CD14-positive monocyte (primary cell): ENCODE measurements at regions not wholly inside any gene's neighbourhood (a gene's known extent, or its start where the extent isn't known, plus 50 kb on each side); places are given as distances from the start of the nearest gene placed in this dataset.

ENCODE experiments used
- DNase-seq, 3 donors: peaks; one replicate each; pipeline ENCODE4 v3.0.0-alpha.2; 2011 to 2022
- H2AFZ ChIP-seq: 2 replicates; pipeline ENCODE4 v1.6.0; 2012; ENCODE audit warnings: mild to moderate bottlenecking, low read depth, low read length, inconsistent platforms; ENCODE audit not compliant: insufficient read depth, poor library complexity, severe bottlenecking
- H3K27ac ChIP-seq, 2 donors: 1 replicate in 1 of 2; 2 replicates in 1 of 2; pipeline ENCODE4 v1.5.1; 2012 to 2013; ENCODE audit warnings: low read length in 2 of 2, control low read depth in 1 of 2, inconsistent platforms in 1 of 2, low read depth in 1 of 2, mild to moderate bottlenecking in 1 of 2
- H3K27me3 ChIP-seq, 2 donors: one replicate each; pipeline versions ENCODE4 v1.6.0 to v1.6.1; 2011 to 2013; ENCODE audit warnings: low read length in 2 of 2; ENCODE audit not compliant: control insufficient read depth in 2 of 2, insufficient read depth in 2 of 2
- H3K36me3 ChIP-seq, 2 donors: replicated peaks in 1 of 2; 1 replicate in 1 of 2; 2 replicates in 1 of 2; pipeline versions ENCODE4 v1.5.1 to v1.6.1; 2012 to 2013; ENCODE audit warnings: low read length in 2 of 2, control low read depth in 1 of 2, inconsistent platforms in 1 of 2, mild to moderate bottlenecking in 1 of 2; ENCODE audit not compliant: insufficient read depth in 2 of 2, control insufficient read depth in 1 of 2
- H3K4me1 ChIP-seq, 2 donors: 1 replicate in 1 of 2; 2 replicates in 1 of 2; pipeline versions ENCODE4 v1.5.1 to v1.6.1; 2012 to 2013; ENCODE audit warnings: low read length in 2 of 2, control low read depth in 1 of 2, inconsistent platforms in 1 of 2, mild to moderate bottlenecking in 1 of 2, moderate library complexity in 1 of 2; ENCODE audit not compliant: insufficient read depth in 2 of 2, control insufficient read depth in 1 of 2
- H3K4me2 ChIP-seq: replicated peaks from 2 replicates; pipeline ENCODE3; 2012; ENCODE audit warnings: low read length, moderate library complexity, mild to moderate bottlenecking; ENCODE audit not compliant: poor library complexity, severe bottlenecking; ENCODE audit errors: extremely low read depth
- H3K4me3 ChIP-seq, 3 experiments: fragments of 200-600 bp in 1 of 3; sonication (generic) in 1 of 3; replicated peaks in 1 of 3; 1 replicate in 2 of 3; 2 replicates in 1 of 3; pipeline ENCODE4 v1.5.1; 2011 to 2013; ENCODE audit warnings: low read length in 3 of 3, mild to moderate bottlenecking in 3 of 3, control low read depth in 2 of 3, low read depth in 2 of 3, inconsistent platforms in 1 of 3, moderate library complexity in 1 of 3
- H3K79me2 ChIP-seq: 2 replicates; pipeline ENCODE4 v1.6.0; 2012; ENCODE audit warnings: mild to moderate bottlenecking, control low read depth, inconsistent platforms, low read length, moderate library complexity; ENCODE audit not compliant: insufficient read depth
- H3K9ac ChIP-seq: 2 replicates; pipeline ENCODE4 v1.6.0; 2017; ENCODE audit warnings: low read length, mild to moderate bottlenecking; ENCODE audit not compliant: insufficient read depth, poor library complexity, severe bottlenecking
- H3K9me3 ChIP-seq, 2 donors: replicated peaks in 1 of 2; 1 replicate in 1 of 2; 2 replicates in 1 of 2; pipeline versions ENCODE4 v1.5.1 to v1.6.1; 2012 to 2013; ENCODE audit warnings: low read length in 2 of 2, control low read depth in 1 of 2; ENCODE audit not compliant: control insufficient read depth in 1 of 2, insufficient read depth in 1 of 2
- H4K20me1 ChIP-seq: 2 replicates; pipeline ENCODE4 v1.6.0; 2012; ENCODE audit warnings: mild to moderate bottlenecking, low read length, control low read depth, moderate library complexity; ENCODE audit not compliant: insufficient read depth
- H3K27ac Mint-ChIP-seq, 7 donors: one replicate each; pipeline ENCODE4 v1.8.0; 2020; ENCODE audit warnings: mild to moderate bottlenecking in 7 of 7, mixed read lengths in 7 of 7, moderate library complexity in 6 of 7, inconsistent platforms in 2 of 7
- H3K27me3 Mint-ChIP-seq, 3 donors: one replicate each; pipeline ENCODE4 v1.8.0; 2021 to 2022; ENCODE audit warnings: low read depth in 3 of 3, mild to moderate bottlenecking in 3 of 3, mixed read lengths in 3 of 3, moderate library complexity in 3 of 3, inconsistent platforms in 1 of 3
- H3K36me3 Mint-ChIP-seq, 2 donors: one replicate each; pipeline ENCODE4 v1.8.0; 2020; ENCODE audit warnings: mixed read lengths in 2 of 2, inconsistent platforms in 1 of 2, mild to moderate bottlenecking in 1 of 2
- H3K4me1 Mint-ChIP-seq: one replicate; pipeline ENCODE4 v1.8.0; 2020; ENCODE audit warnings: mild to moderate bottlenecking, mixed read lengths
- H3K4me3 Mint-ChIP-seq, 2 donors: one replicate each; pipeline ENCODE4 v1.8.0; 2020; ENCODE audit warnings: mild to moderate bottlenecking in 2 of 2, mixed read lengths in 2 of 2, moderate library complexity in 1 of 2
- H3K9me3 Mint-ChIP-seq, 7 donors: one replicate each; pipeline ENCODE4 v1.8.0; 2020 to 2022; ENCODE audit warnings: mixed read lengths in 7 of 7, mild to moderate bottlenecking in 6 of 7, moderate library complexity in 6 of 7, inconsistent platforms in 2 of 7
- CTCF ChIP-seq: fragments of 200-600 bp; IDR thresholded peaks from one replicate; pipeline ENCODE4 v1.8.0; 2022; ENCODE audit warnings: antibody characterized with exemption, mild to moderate bottlenecking
- WGBS: methylation state at CpG from one replicate; pipeline ENCODE4 v1.1.5; 2013; ENCODE audit warnings: missing lambda C conversion rate; ENCODE audit not compliant: insufficient coverage; 5-methylcytosine and 5-hydroxymethylcytosine counted together
- intact Hi-C, 2 donors: fragments of 100-400 bp; cut with micrococcal nuclease; formaldehyde crosslinking; loops; one replicate each; pipeline versions ENCODE4 v1.15.0 to v1.15.1; 2023

- Mint-ChIP-seq H3K9me3 (peaks cover 0 to 5% (median 0%) of the 10 kb centered on the region in 7 donors), H3K4me3 (no peak overlapping the region), H3K27ac (no peak overlapping the region), H3K36me3 (no peaks in the 10 kb centered on the region), H3K4me1 (no peaks in the 10 kb centered on the region), H3K27me3 (no peaks in the 10 kb centered on the region)
- Histone ChIP-seq H3K36me3 (no peaks in the 10 kb centered on the region), H3K79me2 (no peaks in the 10 kb centered on the region), H3K27me3 (no peaks in the 10 kb centered on the region), H3K4me1 (no peaks in the 10 kb centered on the region), H2AFZ (no peak overlapping the region), H3K9ac (no peak overlapping the region), H3K4me3 (no peak overlapping the region), H3K27ac (no peak overlapping the region), H4K20me1 (no peaks in the 10 kb centered on the region), H3K9me3 (no peaks in the 10 kb centered on the region), H3K4me2 (no peak overlapping the region)
- no peak for TF ChIP-seq CTCF
- DNase-seq, result no peak
- WGBS, result no CpG with 5 or more reads among the region's 2 CpGs
- intact Hi-C loops, result no loop called here
These were observed 1877.7 kb upstream of the ACO1 start for GRCh38 chr9:30506749-30507148.

GRCh38 chr9:30507166-30507565 lies 1877.3 kb upstream of the ACO1 start:
- Histone ChIP-seq H3K27ac (no peak overlapping the region), H3K9me3 (no peaks in the 10 kb centered on the region), H3K4me2 (no peak overlapping the region), H3K4me3 (no peak overlapping the region), H3K9ac (no peak overlapping the region), H3K4me1 (no peaks in the 10 kb centered on the region), H2AFZ (no peak overlapping the region), H3K27me3 (no peaks in the 10 kb centered on the region), H3K36me3 (no peaks in the 10 kb centered on the region), H3K79me2 (no peaks in the 10 kb centered on the region), H4K20me1 (no peaks in the 10 kb centered on the region)
- intact Hi-C loops, result no loop called here
- H3K27ac Mint-ChIP-seq, result no peak overlapping the region
- no peak for TF ChIP-seq CTCF
- DNase-seq, result no peak
- no CpG with 5 or more reads among the region's 2 CpGs for WGBS
- no peaks in the 10 kb centered on the region for H3K27me3 Mint-ChIP-seq
- H3K4me3 Mint-ChIP-seq, result no peak overlapping the region
- no peaks in the 10 kb centered on the region for H3K36me3 Mint-ChIP-seq
- H3K9me3 Mint-ChIP-seq, result peaks cover 0 to 4% (median 0%) of the 10 kb centered on the region in 7 donors
- H3K4me1 Mint-ChIP-seq, result no peaks in the 10 kb centered on the region
